ENCODE measurements at regions not wholly inside any gene's neighbourhood (a gene's known extent, or its start where the extent isn't known, plus 50 kb on each side); places are given as distances from the start of the nearest gene placed in this dataset.

DNA sequence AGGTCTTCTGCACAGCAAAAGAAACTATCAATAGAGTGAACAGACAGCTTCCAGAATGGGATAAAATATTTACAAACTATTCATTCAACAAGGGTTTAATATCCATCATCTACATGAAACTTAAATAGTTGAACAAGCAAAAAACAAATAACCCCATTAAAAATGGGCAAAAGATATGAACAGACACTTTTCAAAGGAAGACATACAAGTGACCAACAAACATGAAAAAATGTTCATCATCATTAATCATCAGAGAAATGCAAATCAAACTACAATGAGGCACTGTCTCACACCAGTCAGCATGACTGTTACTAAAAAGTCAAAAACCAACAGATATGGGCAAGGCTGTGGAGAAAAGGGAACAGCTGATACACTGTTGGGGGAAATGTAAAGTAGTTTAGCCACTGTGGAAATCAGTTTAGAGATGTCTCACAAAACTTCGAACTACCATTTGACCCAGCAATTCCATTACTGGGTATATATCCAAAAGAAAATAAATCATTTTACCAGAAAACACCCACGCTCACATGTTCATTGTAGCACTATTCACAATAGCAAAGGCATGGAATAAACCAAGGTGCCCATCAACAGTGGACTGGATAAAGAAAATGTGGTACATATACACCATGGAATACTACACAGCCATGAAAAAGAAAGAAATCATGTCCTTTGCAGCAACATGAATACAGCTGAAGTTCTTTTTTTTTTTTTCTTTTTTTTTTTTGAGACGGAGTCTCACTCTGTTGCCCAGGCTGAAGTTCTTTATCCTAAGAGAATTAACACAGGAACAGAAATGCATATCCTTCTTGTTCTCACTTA lies 172.6 kb downstream of the KLF6 start:
- TF ChIP-seq ZFP3 (CRISPR knock-in tag; IDR thresholded peaks at IDR 0.05) = no peak
- no peak for TF ChIP-seq TOX (CRISPR knock-in tag; IDR thresholded peaks at IDR 0.05; ENCODE audit: borderline replicate concordance)
- TF ChIP-seq PPARA (CRISPR knock-in tag; IDR thresholded peaks at IDR 0.05; ENCODE audit: borderline replicate concordance) = no peak
- TF ChIP-seq TCF4 (CRISPR knock-in tag; IDR thresholded peaks at IDR 0.05; ENCODE audit: borderline replicate concordance) = no peak
- no peak for TF ChIP-seq ZNF565 (CRISPR knock-in tag; conservative IDR thresholded peaks at IDR 0.05; ENCODE audit: low read depth)
- no peak for TF ChIP-seq POU6F1 (CRISPR knock-in tag; IDR thresholded peaks at IDR 0.05; ENCODE audit: borderline replicate concordance, low read depth)
- no peak for TF ChIP-seq ZFP30 (CRISPR knock-in tag; IDR thresholded peaks at IDR 0.05)
- TF ChIP-seq GLIS3 (CRISPR knock-in tag; IDR thresholded peaks at IDR 0.05) = no peak
- TF ChIP-seq PATZ1 (CRISPR knock-in tag; IDR thresholded peaks at IDR 0.05; ENCODE audit: borderline replicate concordance) = no peak
